ENCODE measurements at regions not wholly inside any gene's neighbourhood (a gene's known extent, or its start where the extent isn't known, plus 50 kb on each side); places are given as distances from the start of the nearest gene placed in this dataset.
"Not testable (repeated sequence)": the region's sequence is repeated elsewhere in the genome, so short reads cannot be mapped to it uniquely, and the experiment has no call there.

GRCh38 chr13:90830782-90831181 is 516.7 kb upstream of the MIR17HG start:
- Mint-ChIP-seq H3K27ac (no peak overlapping the region), H3K9me3 (peaks cover 14% of the 10 kb centered on the region), H3K4me1 (no peaks in the 10 kb centered on the region), H3K36me3 (no peaks in the 10 kb centered on the region), H3K27me3 (no peaks in the 10 kb centered on the region), H3K4me3 (no peak overlapping the region)

GRCh38 chr13:90833951-90834350 is 513.5 kb upstream of the MIR17HG start:
- Mint-ChIP-seq H3K36me3 (no peaks in the 10 kb centered on the region), H3K27me3 (no peaks in the 10 kb centered on the region), H3K9me3 (peaks cover 14% of the 10 kb centered on the region), H3K4me3 (no peak overlapping the region), H3K27ac (no peak overlapping the region), H3K4me1 (no peaks in the 10 kb centered on the region)

- Mint-ChIP-seq H3K9me3 (peaks cover 14% of the 10 kb centered on the region), H3K4me3 (no peak overlapping the region), H3K4me1 (no peaks in the 10 kb centered on the region), H3K36me3 (no peaks in the 10 kb centered on the region), H3K27ac (no peak overlapping the region), H3K27me3 (no peaks in the 10 kb centered on the region)
Observed at GRCh38 chr13:90834700-90835099, 512.8 kb upstream of the MIR17HG start.

GRCh38 chr13:90835826-90836225 is 511.7 kb upstream of the MIR17HG start:
- H3K9me3 Mint-ChIP-seq = peaks cover 24% of the 10 kb centered on the region
- H3K27ac Mint-ChIP-seq = no peak overlapping the region
- H3K27me3 Mint-ChIP-seq = no peaks in the 10 kb centered on the region
- no peak overlapping the region for H3K4me3 Mint-ChIP-seq
- no peaks in the 10 kb centered on the region for H3K4me1 Mint-ChIP-seq
- no peaks in the 10 kb centered on the region for H3K36me3 Mint-ChIP-seq

GRCh38 chr13:90838317-90838960 is 509.0 kb upstream of the MIR17HG start:
- no peaks in the 10 kb centered on the region for H3K36me3 Mint-ChIP-seq
- no peaks in the 10 kb centered on the region for H3K27me3 Mint-ChIP-seq
- H3K4me1 Mint-ChIP-seq = no peaks in the 10 kb centered on the region
- H3K27ac Mint-ChIP-seq = no peak overlapping the region
- peaks cover 10% of the 10 kb centered on the region for H3K9me3 Mint-ChIP-seq
- H3K4me3 Mint-ChIP-seq = no peak overlapping the region

- Mint-ChIP-seq H3K36me3 (no peaks in the 10 kb centered on the region), H3K4me3 (no peak overlapping the region), H3K9me3 (peaks cover 12% of the 10 kb centered on the region), H3K27me3 (no peaks in the 10 kb centered on the region), H3K4me1 (no peaks in the 10 kb centered on the region), H3K27ac (no peak overlapping the region)
Observed at GRCh38 chr13:90839061-90839460, 508.4 kb upstream of the MIR17HG start.

GRCh38 chr13:90846936-90847335 is 500.6 kb upstream of the MIR17HG start:
- Mint-ChIP-seq H3K36me3 (no peaks in the 10 kb centered on the region), H3K27me3 (no peaks in the 10 kb centered on the region)

GRCh38 chr13:90853666-90854065 is 493.8 kb upstream of the MIR17HG start:
- not testable (repeated sequence) for H3K4me1 Mint-ChIP-seq, H3K4me3 Mint-ChIP-seq, H3K27ac Mint-ChIP-seq, H3K27me3 Mint-ChIP-seq, H3K9me3 Mint-ChIP-seq, H3K36me3 Mint-ChIP-seq

More at GRCh38 chr13:90846936-90847335, 500.6 kb upstream of the MIR17HG start:
- Mint-ChIP-seq H3K4me3 (no peak overlapping the region), H3K27ac (no peak overlapping the region), H3K4me1 (no peaks in the 10 kb centered on the region), H3K9me3 (peaks cover 4% of the 10 kb centered on the region)

- H3K9me3 Mint-ChIP-seq = peaks cover 4% of the 10 kb centered on the region
- no peaks in the 10 kb centered on the region for H3K4me1 Mint-ChIP-seq
- no peaks in the 10 kb centered on the region for H3K36me3 Mint-ChIP-seq
- no peak overlapping the region for H3K27ac Mint-ChIP-seq
- H3K4me3 Mint-ChIP-seq = no peak overlapping the region
- no peaks in the 10 kb centered on the region for H3K27me3 Mint-ChIP-seq
Observed at GRCh38 chr13:90857921-90858320, 489.6 kb upstream of the MIR17HG start.

- Mint-ChIP-seq H3K9me3 (no peaks in the 10 kb centered on the region), H3K4me3 (no peak overlapping the region), H3K27me3 (no peaks in the 10 kb centered on the region), H3K4me1 (no peaks in the 10 kb centered on the region), H3K36me3 (no peaks in the 10 kb centered on the region), H3K27ac (no peak overlapping the region)
Observed at GRCh38 chr13:90866006-90866405, 481.5 kb upstream of the MIR17HG start.

- H3K36me3 Mint-ChIP-seq = no peaks in the 10 kb centered on the region
- H3K27me3 Mint-ChIP-seq = no peaks in the 10 kb centered on the region
- no peak overlapping the region for H3K27ac Mint-ChIP-seq
- H3K4me1 Mint-ChIP-seq = no peaks in the 10 kb centered on the region
- H3K9me3 Mint-ChIP-seq = no peaks in the 10 kb centered on the region
- no peak overlapping the region for H3K4me3 Mint-ChIP-seq
Observed at GRCh38 chr13:90867336-90867683, 480.2 kb upstream of the MIR17HG start.

- Mint-ChIP-seq H3K4me3 (no peak overlapping the region), H3K36me3 (no peaks in the 10 kb centered on the region), H3K27me3 (no peaks in the 10 kb centered on the region), H3K9me3 (no peaks in the 10 kb centered on the region), H3K4me1 (no peaks in the 10 kb centered on the region), H3K27ac (no peak overlapping the region)
Observed at GRCh38 chr13:90868321-90868920, 479.1 kb upstream of the MIR17HG start.

- no peak overlapping the region for H3K4me3 Mint-ChIP-seq
- no peaks in the 10 kb centered on the region for H3K27me3 Mint-ChIP-seq
- no peaks in the 10 kb centered on the region for H3K4me1 Mint-ChIP-seq
- no peaks in the 10 kb centered on the region for H3K36me3 Mint-ChIP-seq
- no peaks in the 10 kb centered on the region for H3K9me3 Mint-ChIP-seq
- no peak overlapping the region for H3K27ac Mint-ChIP-seq
Observed at GRCh38 chr13:90869580-90869979, 477.9 kb upstream of the MIR17HG start.

GRCh38 chr13:90872491-90873025 is 474.9 kb upstream of the MIR17HG start:
- H3K27me3 Mint-ChIP-seq = no peaks in the 10 kb centered on the region
- no peaks in the 10 kb centered on the region for H3K9me3 Mint-ChIP-seq
- H3K4me3 Mint-ChIP-seq = no peak overlapping the region
- no peaks in the 10 kb centered on the region for H3K36me3 Mint-ChIP-seq
- no peaks in the 10 kb centered on the region for H3K4me1 Mint-ChIP-seq
- H3K27ac Mint-ChIP-seq = no peak overlapping the region

- Mint-ChIP-seq H3K9me3 (no peaks in the 10 kb centered on the region), H3K36me3 (no peaks in the 10 kb centered on the region), H3K4me1 (no peaks in the 10 kb centered on the region), H3K4me3 (no peak overlapping the region), H3K27ac (no peak overlapping the region), H3K27me3 (no peaks in the 10 kb centered on the region)
Observed at GRCh38 chr13:90880790-90881189, 466.7 kb upstream of the MIR17HG start.

- Mint-ChIP-seq H3K36me3 (no peaks in the 10 kb centered on the region), H3K4me1 (no peaks in the 10 kb centered on the region), H3K9me3 (no peaks in the 10 kb centered on the region), H3K4me3 (no peak overlapping the region), H3K27ac (no peak overlapping the region), H3K27me3 (no peaks in the 10 kb centered on the region)
Observed at GRCh38 chr13:90882551-90882950, 464.9 kb upstream of the MIR17HG start.

- H3K27me3 Mint-ChIP-seq = no peaks in the 10 kb centered on the region
- no peaks in the 10 kb centered on the region for H3K9me3 Mint-ChIP-seq
- H3K36me3 Mint-ChIP-seq = no peaks in the 10 kb centered on the region
- no peaks in the 10 kb centered on the region for H3K4me1 Mint-ChIP-seq
- no peak overlapping the region for H3K27ac Mint-ChIP-seq
- H3K4me3 Mint-ChIP-seq = no peak overlapping the region
Observed at GRCh38 chr13:90883592-90883991, 463.9 kb upstream of the MIR17HG start.

Measured in activated naive CD4-positive, alpha-beta T cell treated with anti-CD3 and anti-CD28 coated beads, Interleukin-2, amount 50 U/mL, for 24 hours (primary cell).